ENCODE measurements at regions not wholly inside any gene's neighbourhood (a gene's known extent, or its start where the extent isn't known, plus 50 kb on each side); places are given as distances from the start of the nearest gene placed in this dataset.

DNA sequence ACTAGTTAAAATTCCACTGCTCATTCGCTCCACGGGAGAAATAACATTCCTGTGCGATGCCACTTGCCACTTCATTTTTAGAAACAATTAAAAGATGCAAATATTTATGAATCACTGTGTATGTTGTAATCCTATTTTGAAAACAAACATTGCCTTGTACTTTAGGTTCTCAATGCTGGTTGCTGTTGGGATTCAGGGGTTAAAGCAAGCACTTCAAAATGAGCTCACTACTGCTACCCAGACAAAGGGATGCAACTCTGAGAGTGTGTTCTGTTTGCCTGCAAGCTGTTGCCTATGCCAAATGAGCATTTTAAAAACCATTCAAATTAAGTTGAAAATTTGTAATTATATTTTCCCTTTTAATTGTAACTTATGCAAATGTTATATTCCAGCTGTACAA lies 87.5 kb downstream of the RWDD3 start:
- H3K36me3 ChIP-seq, result no peaks in the 10 kb centered on the region
- TF ChIP-seq EP300 (IDR thresholded peaks at IDR 0.05) (no peak), CTCF (IDR thresholded peaks at IDR 0.05) (no peak), POLR2AphosphoS5 (IDR thresholded peaks at IDR 0.05) (no peak)
- 16 to 29% methylated on average over 3 of the region's 3 CpGs for WGBS, 2 donors (ENCODE audit: low coverage in 1 of 2)
- H3K27ac ChIP-seq, result no peak overlapping the region
- H3K27me3 ChIP-seq, result no peaks in the 10 kb centered on the region
- no peak for ATAC-seq
- H3K4me3 ChIP-seq, result no peak overlapping the region
- H3K9me3 ChIP-seq, result no peaks in the 10 kb centered on the region
- peaks cover 0 to 16% (median 0%) of the 10 kb centered on the region in 3 donors for H3K4me1 ChIP-seq

DNA sequence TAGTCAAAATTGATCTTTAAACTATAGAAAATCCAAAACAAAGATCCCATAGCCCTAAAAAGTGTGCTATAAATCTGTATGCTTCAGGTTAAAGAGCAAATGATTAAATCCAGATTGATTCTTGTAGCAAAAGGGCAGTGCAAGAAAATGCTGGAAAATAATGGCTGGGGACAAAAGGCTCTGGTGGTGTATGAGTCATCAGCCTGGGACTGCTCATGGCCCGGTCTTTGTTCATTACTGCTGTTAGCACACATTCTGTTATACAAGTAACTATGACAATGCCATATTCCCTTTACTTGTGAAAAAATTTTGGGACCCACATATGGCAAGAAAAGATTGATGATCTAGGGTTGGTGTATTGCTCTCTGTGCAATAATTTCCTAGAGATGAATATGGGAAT lies 89.1 kb downstream of the RWDD3 start:
- Histone ChIP-seq H3K27me3 (no peaks in the 10 kb centered on the region), H3K36me3 (no peaks in the 10 kb centered on the region), H3K9me3 (no peaks in the 10 kb centered on the region), H3K27ac (no peak overlapping the region), H3K4me1 (peaks cover 0 to 16% (median 0%) of the 10 kb centered on the region in 3 donors), H3K4me3 (no peak overlapping the region)
- WGBS, 2 donors (ENCODE audit: low coverage in 1 of 2), result 0 to 42% methylated on average over 1 of the region's 1 CpG
- peak; percentile 31 for ATAC-seq
- no peak for TF ChIP-seq CTCF (IDR thresholded peaks at IDR 0.05)
- TF ChIP-seq POLR2A (IDR thresholded peaks at IDR 0.05), result no peak
- no peak for TF ChIP-seq POLR2AphosphoS5 (IDR thresholded peaks at IDR 0.05)
- TF ChIP-seq EP300 (IDR thresholded peaks at IDR 0.05), result no peak

- WGBS, 2 donors (ENCODE audit: low coverage in 1 of 2), result 75 to 89% methylated on average over 4 of the region's 4 CpGs
- H3K27me3 ChIP-seq, result no peaks in the 10 kb centered on the region
- TF ChIP-seq CTCF (IDR thresholded peaks at IDR 0.05), result no peak
- TF ChIP-seq EP300 (IDR thresholded peaks at IDR 0.05), result no peak
- TF ChIP-seq POLR2AphosphoS5 (IDR thresholded peaks at IDR 0.05), result no peak
- TF ChIP-seq POLR2A (IDR thresholded peaks at IDR 0.05), result no peak
- H3K4me3 ChIP-seq, result no peak overlapping the region
- no peaks in the 10 kb centered on the region for H3K9me3 ChIP-seq
- no peaks in the 10 kb centered on the region for H3K36me3 ChIP-seq
- H3K4me1 ChIP-seq, result peaks cover 0 to 16% (median 0%) of the 10 kb centered on the region in 3 donors
- ATAC-seq, result no peak
- no peak overlapping the region for H3K27ac ChIP-seq
Measured at GRCh38 chr1:95325349-95325748, 91.3 kb downstream of the RWDD3 start.

DNA sequence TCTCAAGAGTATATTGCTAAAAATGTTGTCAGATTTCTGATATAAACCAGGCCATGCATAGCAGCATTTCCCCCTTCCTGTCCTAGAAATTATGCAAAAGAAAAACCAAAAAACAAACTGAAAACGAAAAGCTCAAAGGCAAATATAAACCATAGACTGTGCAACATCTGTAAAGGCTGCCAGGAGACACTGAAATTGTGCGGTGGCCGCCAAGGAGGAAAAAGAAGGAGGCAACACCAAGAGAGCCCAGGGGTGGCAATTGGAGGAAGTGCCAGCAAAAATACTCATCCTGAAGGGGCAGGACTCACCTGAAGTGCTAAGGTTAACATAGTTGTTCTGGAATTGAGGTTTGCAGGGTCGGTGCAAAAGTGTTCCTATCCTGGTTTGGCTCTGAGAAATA lies 92.0 kb downstream of the RWDD3 start:
- Histone ChIP-seq H3K36me3 (no peaks in the 10 kb centered on the region), H3K27ac (no peak overlapping the region), H3K9me3 (no peaks in the 10 kb centered on the region), H3K27me3 (no peaks in the 10 kb centered on the region), H3K4me3 (no peak overlapping the region), H3K4me1 (peaks cover 0 to 14% (median 0%) of the 10 kb centered on the region in 3 donors)
- WGBS, 2 donors (ENCODE audit: low coverage in 1 of 2), result 35 to 39% methylated on average over 4 of the region's 4 CpGs
- ATAC-seq, result no peak
- TF ChIP-seq POLR2AphosphoS5 (IDR thresholded peaks at IDR 0.05) (no peak), EP300 (IDR thresholded peaks at IDR 0.05) (no peak), POLR2A (IDR thresholded peaks at IDR 0.05) (no peak), CTCF (IDR thresholded peaks at IDR 0.05) (no peak)

DNA sequence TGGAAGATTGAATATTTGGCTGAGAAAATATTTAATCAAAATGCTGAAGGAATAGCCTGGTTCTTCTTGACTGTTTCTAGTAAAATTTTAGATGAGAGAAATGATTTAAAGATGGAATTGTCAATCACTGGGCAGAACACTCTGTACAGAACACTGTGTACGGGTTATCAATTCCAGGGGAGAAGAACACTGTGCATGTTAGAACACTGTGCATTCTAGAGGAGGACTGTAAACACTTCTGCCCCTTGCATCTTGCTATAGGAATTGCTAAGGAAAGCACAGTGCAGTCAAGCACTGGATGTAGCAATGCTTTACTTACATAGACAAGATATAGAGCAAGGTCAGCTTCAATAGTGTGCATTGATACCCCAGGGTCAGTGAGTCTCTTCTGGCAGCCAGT lies 98.7 kb downstream of the RWDD3 start:
- no peaks in the 10 kb centered on the region for H3K4me1 ChIP-seq
- ATAC-seq, result no peak
- no peaks in the 10 kb centered on the region for H3K9me3 ChIP-seq
- H3K27ac ChIP-seq, result no peak overlapping the region
- no peak for TF ChIP-seq EP300 (IDR thresholded peaks at IDR 0.05)
- TF ChIP-seq CTCF (IDR thresholded peaks at IDR 0.05), result no peak
- no peak for TF ChIP-seq POLR2AphosphoS5 (IDR thresholded peaks at IDR 0.05)
- TF ChIP-seq POLR2A (IDR thresholded peaks at IDR 0.05), result no peak
- WGBS, 2 donors (ENCODE audit: low coverage in 1 of 2), result 95 to 100% methylated on average over 1 of the region's 1 CpG
- H3K4me3 ChIP-seq, result no peak overlapping the region
- no peaks in the 10 kb centered on the region for H3K27me3 ChIP-seq
- H3K36me3 ChIP-seq, result no peaks in the 10 kb centered on the region
